ENCODE measurements at regions not wholly inside any gene's neighbourhood (a gene's known extent, or its start where the extent isn't known, plus 50 kb on each side); places are given as distances from the start of the nearest gene placed in this dataset.
"Not testable (repeated sequence)": the region's sequence is repeated elsewhere in the genome, so short reads cannot be mapped to it uniquely, and the experiment has no call there.

DNA sequence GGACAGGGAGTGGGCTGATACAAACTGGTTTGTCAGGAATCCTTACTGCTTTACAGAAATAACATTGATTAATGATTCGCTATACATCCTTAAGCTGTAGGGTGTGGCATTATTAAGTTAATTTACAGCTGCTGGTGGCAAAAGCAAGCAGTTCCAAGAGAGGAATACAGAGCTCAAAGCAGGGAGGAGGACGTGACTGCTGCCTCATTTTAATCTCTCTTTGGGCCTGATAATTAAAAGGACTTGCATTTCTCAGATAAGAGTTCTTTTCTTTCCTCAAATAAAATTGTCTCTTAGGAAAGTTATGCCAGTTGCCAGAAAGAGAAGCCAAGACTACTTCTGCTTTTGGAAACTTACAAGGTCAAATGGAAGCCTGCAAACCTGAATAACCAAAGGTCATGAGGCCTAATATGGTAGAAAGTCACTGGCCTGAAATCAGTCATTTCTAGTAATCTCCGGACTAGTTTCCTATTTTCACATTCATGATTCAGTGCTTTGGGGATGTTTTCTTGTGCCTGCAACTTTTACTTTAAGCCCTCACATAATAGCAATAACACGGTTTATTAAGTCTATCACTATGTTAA, 426.2 kb upstream of the SPATA31A3 start:
- not testable (repeated sequence) for H3K27me3 ChIP-seq (ENCODE audit: low read depth, low read length)

DNA sequence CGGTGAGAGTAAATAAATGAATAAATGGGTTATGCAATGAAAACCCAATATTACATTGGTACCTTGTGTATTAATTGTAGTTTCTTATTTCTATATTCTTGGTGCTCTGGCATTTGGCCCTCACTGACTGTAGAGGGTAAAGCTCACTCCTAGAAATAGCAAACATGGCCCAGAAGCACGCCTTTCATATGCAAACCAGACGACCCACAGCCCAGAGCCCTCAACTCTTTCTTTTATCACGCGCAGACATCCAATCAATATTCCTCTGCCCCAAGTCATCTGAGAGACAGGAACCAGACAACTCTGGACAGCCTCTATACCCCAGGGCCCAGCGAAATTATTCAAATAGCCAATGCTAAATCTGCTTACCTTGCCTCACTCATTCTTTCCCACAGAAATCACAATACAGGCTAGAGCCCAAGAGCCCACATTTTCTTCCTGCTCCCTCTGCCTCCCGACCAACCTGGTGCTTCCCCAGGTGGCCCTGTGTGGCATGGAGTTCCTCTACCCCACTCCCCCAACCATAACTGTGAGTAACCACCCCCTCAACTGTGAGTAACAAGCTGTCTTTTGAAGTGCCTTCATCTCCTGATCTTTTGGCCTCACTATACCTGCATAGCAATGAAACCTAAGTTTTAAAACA, 425.1 kb upstream of the SPATA31A3 start:
- H3K4me3 ChIP-seq (ENCODE audit: low read depth in 1 of 2, low read length in 2 of 2); H3K27me3 ChIP-seq (ENCODE audit: low read depth, low read length): not testable (repeated sequence)

More for the DNA sequence above, 426.2 kb upstream of the SPATA31A3 start:
- not testable (repeated sequence) for H3K9me3 ChIP-seq (ENCODE audit: control insufficient read depth in 1 of 2, low read length in 2 of 2); H3K4me1 ChIP-seq (ENCODE audit: control insufficient read depth in 1 of 2, insufficient read depth in 2 of 2, low read length in 2 of 2); H3K27ac ChIP-seq (ENCODE audit: low read length); H3K4me3 ChIP-seq (ENCODE audit: low read depth in 1 of 2, low read length in 2 of 2); H3K36me3 ChIP-seq (ENCODE audit: control insufficient read depth in 1 of 2, insufficient read depth in 2 of 2, low read length in 2 of 2)

DNA sequence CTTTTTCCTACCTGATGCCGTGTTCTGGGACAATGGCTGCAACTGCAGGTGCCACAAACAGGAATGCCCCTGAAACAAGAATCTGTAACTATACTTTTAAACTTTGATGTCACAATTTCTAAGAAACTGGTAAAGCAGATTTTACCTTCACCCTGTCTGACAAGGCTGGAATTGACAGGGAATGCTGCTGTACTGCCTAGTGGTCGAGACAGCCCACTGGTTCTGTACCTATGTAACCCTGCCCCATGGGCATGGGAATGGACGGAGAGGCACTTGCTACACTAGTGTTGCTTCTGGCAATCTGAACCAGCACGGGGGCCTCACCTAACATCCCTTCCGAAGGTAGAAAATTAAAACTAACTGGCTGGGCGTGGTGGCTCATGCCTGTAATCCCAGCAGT, 424.3 kb upstream of the SPATA31A3 start:
- not testable (repeated sequence) for H3K36me3 ChIP-seq (ENCODE audit: control insufficient read depth in 1 of 2, insufficient read depth in 2 of 2, low read length in 2 of 2); H3K4me3 ChIP-seq (ENCODE audit: low read depth in 1 of 2, low read length in 2 of 2); H3K9me3 ChIP-seq (ENCODE audit: control insufficient read depth in 1 of 2, low read length in 2 of 2); H3K27ac ChIP-seq (ENCODE audit: low read length); H3K27me3 ChIP-seq (ENCODE audit: low read depth, low read length); H3K4me1 ChIP-seq (ENCODE audit: control insufficient read depth in 1 of 2, insufficient read depth in 2 of 2, low read length in 2 of 2)

More for the DNA sequence above, 425.1 kb upstream of the SPATA31A3 start:
- not testable (repeated sequence) for H3K9me3 ChIP-seq (ENCODE audit: control insufficient read depth in 1 of 2, low read length in 2 of 2); H3K27ac ChIP-seq (ENCODE audit: low read length); H3K36me3 ChIP-seq (ENCODE audit: control insufficient read depth in 1 of 2, insufficient read depth in 2 of 2, low read length in 2 of 2); H3K4me1 ChIP-seq (ENCODE audit: control insufficient read depth in 1 of 2, insufficient read depth in 2 of 2, low read length in 2 of 2)

DNA sequence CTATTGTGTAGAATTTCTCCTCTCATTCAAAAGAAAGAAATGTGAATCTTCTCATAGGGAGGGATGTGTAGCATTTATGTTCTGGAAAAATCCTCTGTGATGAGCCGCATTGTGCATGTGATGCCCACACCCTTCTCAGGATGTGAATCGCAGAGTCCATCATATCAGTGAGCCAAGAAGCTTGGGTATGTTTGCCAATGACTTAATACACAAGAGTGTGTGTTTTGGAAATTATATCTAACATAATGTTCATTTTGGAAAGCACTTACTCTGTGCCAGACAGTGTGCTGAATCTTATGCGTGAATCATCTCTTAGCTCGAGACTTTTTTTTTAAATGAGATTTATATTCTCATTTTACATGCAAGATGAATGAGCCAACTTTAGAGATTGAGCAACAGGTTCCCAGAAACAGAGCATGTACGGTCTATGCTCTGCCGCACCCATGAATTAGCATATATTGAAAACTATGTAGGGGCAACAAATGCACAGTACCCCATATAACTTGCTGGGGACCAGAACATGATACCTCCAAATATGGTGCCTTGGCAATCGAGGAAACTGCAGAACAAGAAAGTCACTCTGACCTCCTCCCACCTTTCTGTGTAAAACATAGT, 418.4 kb upstream of the SPATA31A3 start:
- not testable (repeated sequence) for H3K27ac ChIP-seq (ENCODE audit: low read length); H3K9me3 ChIP-seq (ENCODE audit: control insufficient read depth in 1 of 2, low read length in 2 of 2); H3K4me3 ChIP-seq (ENCODE audit: low read depth in 1 of 2, low read length in 2 of 2); H3K27me3 ChIP-seq (ENCODE audit: low read depth, low read length); H3K36me3 ChIP-seq (ENCODE audit: control insufficient read depth in 1 of 2, insufficient read depth in 2 of 2, low read length in 2 of 2); H3K4me1 ChIP-seq (ENCODE audit: control insufficient read depth in 1 of 2, insufficient read depth in 2 of 2, low read length in 2 of 2)

DNA sequence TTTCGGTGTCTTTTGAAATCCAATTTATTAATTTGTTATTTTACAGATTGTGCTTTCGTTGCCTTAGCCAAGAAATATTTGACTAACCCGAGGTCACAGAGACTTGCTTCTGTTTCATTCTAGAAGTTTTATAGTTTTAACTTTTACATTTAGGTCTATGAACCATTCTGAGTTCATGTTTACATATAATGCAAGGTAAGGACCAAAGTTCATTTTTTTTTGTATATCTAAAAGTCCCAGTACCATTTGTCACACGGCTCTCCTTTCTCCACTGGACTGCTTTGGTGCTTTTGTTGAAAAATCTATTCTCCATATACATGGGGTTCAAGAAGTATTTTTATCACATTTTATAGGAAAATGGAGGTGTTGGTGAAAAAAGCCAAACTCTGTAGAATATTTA, 411.4 kb upstream of the SPATA31A3 start:
- H3K36me3 ChIP-seq (ENCODE audit: control insufficient read depth in 1 of 2, insufficient read depth in 2 of 2, low read length in 2 of 2); H3K9me3 ChIP-seq (ENCODE audit: control insufficient read depth in 1 of 2, low read length in 2 of 2); H3K4me3 ChIP-seq (ENCODE audit: low read depth in 1 of 2, low read length in 2 of 2); H3K27me3 ChIP-seq (ENCODE audit: low read depth, low read length); H3K27ac ChIP-seq (ENCODE audit: low read length); H3K4me1 ChIP-seq (ENCODE audit: control insufficient read depth in 1 of 2, insufficient read depth in 2 of 2, low read length in 2 of 2): not testable (repeated sequence)

DNA sequence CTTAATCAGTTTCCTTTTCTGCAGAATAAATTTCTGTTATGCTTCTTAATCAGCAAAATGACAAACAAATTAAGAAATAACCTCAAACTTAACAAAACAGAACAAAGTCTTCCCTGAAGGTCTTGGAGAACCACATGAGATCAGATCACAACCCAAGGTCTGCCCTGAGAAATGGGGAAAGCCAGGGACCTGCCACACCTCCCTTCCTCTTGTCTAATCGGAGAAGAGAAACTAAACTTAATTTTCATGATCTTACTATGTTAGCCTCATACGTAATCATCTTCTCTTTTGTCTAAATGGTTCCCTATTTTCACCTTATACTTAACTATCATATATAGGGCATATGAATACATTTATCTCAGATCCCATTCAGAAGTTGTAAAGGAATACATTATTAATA, 405.4 kb upstream of the SPATA31A3 start:
- not testable (repeated sequence) for H3K27me3 ChIP-seq (ENCODE audit: low read depth, low read length); H3K36me3 ChIP-seq (ENCODE audit: control insufficient read depth in 1 of 2, insufficient read depth in 2 of 2, low read length in 2 of 2); H3K4me1 ChIP-seq (ENCODE audit: control insufficient read depth in 1 of 2, insufficient read depth in 2 of 2, low read length in 2 of 2); H3K4me3 ChIP-seq (ENCODE audit: low read depth in 1 of 2, low read length in 2 of 2); H3K9me3 ChIP-seq (ENCODE audit: control insufficient read depth in 1 of 2, low read length in 2 of 2); H3K27ac ChIP-seq (ENCODE audit: low read length)

DNA sequence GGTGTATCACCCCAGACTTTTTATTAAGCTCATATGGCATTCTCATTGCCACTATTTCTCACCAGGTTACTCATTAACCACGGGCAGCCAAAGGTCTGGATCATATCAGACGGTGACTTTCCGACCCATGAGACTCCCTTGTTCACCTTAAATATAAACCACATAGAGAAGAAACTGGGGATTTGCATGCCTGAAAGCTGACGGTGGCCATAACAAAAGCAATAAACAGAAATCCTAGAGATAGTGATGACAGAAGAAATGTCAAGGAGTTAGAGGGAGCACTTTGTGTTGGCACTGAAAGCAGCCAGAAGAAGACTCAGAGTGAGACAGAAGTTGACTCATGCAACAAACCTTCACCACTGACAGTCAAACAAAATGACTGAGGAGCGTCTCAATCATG, 402.4 kb upstream of the SPATA31A3 start:
- not testable (repeated sequence) for H3K9me3 ChIP-seq (ENCODE audit: control insufficient read depth in 1 of 2, low read length in 2 of 2); H3K27me3 ChIP-seq (ENCODE audit: low read depth, low read length); H3K4me1 ChIP-seq (ENCODE audit: control insufficient read depth in 1 of 2, insufficient read depth in 2 of 2, low read length in 2 of 2); H3K4me3 ChIP-seq (ENCODE audit: low read depth in 1 of 2, low read length in 2 of 2); H3K27ac ChIP-seq (ENCODE audit: low read length); H3K36me3 ChIP-seq (ENCODE audit: control insufficient read depth in 1 of 2, insufficient read depth in 2 of 2, low read length in 2 of 2)

DNA sequence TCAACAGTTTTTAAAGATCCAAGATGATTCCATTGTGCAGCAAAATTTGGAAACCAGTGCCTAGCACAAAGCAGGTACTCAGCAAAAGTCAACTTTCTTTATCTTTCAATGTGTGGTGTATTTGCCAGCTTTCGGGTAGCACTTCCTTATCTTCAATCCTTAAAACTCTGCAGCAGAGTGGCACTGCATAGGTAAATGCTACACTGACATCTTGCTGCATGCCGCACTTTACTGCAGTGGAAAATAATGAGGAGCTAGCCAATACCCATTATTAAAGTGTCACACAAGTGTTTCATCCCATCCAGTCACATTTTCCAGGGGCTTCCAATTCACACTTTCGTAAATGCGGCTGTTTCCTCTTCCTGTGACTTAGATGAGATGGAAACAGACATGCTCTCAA, 401.7 kb upstream of the SPATA31A3 start:
- H3K9me3 ChIP-seq (ENCODE audit: control insufficient read depth in 1 of 2, low read length in 2 of 2); H3K4me3 ChIP-seq (ENCODE audit: low read depth in 1 of 2, low read length in 2 of 2); H3K27me3 ChIP-seq (ENCODE audit: low read depth, low read length); H3K27ac ChIP-seq (ENCODE audit: low read length); H3K36me3 ChIP-seq (ENCODE audit: control insufficient read depth in 1 of 2, insufficient read depth in 2 of 2, low read length in 2 of 2); H3K4me1 ChIP-seq (ENCODE audit: control insufficient read depth in 1 of 2, insufficient read depth in 2 of 2, low read length in 2 of 2): not testable (repeated sequence)

DNA sequence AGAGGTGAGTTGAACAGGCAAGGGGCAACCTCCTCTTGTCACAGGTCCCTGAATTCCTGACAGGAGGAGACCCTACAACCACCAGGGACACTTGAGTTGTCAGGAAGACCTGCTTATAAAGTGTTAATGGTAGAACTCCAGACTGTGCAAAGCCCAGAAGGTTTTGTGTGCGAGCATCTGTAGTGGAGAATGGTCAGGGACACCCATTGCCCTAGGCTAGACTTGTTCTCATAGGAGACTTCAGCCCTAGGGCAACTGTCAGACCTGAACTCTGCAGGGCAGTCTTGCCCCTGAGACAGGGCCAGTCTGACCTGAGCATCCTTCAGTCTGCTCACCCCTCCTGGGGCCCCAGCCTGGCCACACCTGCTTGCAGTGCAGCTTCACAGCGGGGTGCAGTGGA, 377.3 kb upstream of the SPATA31A3 start:
- not testable (repeated sequence) for H3K4me3 ChIP-seq (ENCODE audit: low read depth in 1 of 2, low read length in 2 of 2)

DNA sequence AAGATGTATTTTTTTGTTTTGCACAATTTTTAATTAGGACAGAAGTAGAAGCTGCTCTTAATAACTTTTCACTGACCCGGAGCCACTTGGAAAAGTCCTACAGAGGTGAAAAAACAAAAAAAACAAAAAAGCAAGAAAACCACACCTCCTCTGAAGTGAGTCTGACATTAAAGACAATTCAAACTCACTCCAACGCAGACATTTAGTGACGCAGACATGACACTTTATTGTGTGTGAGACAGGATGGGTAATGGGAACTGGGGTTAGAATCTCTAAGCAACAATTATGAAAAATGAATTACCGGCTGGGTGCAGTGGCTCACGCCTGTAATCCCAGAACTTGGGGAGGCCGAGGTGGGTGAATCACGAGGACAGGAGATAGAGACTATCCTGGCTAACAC, 370.0 kb upstream of the SPATA31A3 start:
- not testable (repeated sequence) for H3K9me3 ChIP-seq (ENCODE audit: control insufficient read depth in 1 of 2, low read length in 2 of 2)

More for the DNA sequence above, 377.3 kb upstream of the SPATA31A3 start:
- not testable (repeated sequence) for H3K27me3 ChIP-seq (ENCODE audit: low read depth, low read length); H3K9me3 ChIP-seq (ENCODE audit: control insufficient read depth in 1 of 2, low read length in 2 of 2); H3K4me1 ChIP-seq (ENCODE audit: control insufficient read depth in 1 of 2, insufficient read depth in 2 of 2, low read length in 2 of 2); H3K36me3 ChIP-seq (ENCODE audit: control insufficient read depth in 1 of 2, insufficient read depth in 2 of 2, low read length in 2 of 2); H3K27ac ChIP-seq (ENCODE audit: low read length)

DNA sequence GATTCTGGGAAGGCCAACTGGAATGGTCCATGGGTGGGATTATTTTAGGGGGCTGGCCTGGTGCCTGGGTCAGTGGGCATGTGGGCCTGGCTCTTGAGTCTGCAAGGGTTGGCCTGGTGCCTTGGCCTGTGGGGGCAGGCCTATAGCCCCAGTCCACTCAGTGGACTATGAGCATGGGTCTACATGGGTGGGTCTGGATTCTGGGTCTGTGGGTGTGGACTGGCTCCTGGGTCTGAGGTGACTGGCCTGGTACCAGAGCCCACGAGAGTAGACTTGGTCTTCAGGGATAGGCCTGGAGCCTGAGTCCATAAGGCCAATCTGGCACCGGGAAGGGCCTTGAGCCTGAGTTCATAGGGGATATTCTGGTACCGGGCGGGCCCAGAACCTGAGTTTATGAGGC, 361.6 kb upstream of the SPATA31A3 start:
- H3K27ac ChIP-seq (ENCODE audit: low read length); H3K27me3 ChIP-seq (ENCODE audit: low read depth, low read length); H3K9me3 ChIP-seq (ENCODE audit: control insufficient read depth in 1 of 2, low read length in 2 of 2); H3K36me3 ChIP-seq (ENCODE audit: control insufficient read depth in 1 of 2, insufficient read depth in 2 of 2, low read length in 2 of 2); H3K4me3 ChIP-seq (ENCODE audit: low read depth in 1 of 2, low read length in 2 of 2); H3K4me1 ChIP-seq (ENCODE audit: control insufficient read depth in 1 of 2, insufficient read depth in 2 of 2, low read length in 2 of 2): not testable (repeated sequence)

More for the DNA sequence above, 370.0 kb upstream of the SPATA31A3 start:
- not testable (repeated sequence) for H3K27me3 ChIP-seq (ENCODE audit: low read depth, low read length); H3K27ac ChIP-seq (ENCODE audit: low read length); H3K4me1 ChIP-seq (ENCODE audit: control insufficient read depth in 1 of 2, insufficient read depth in 2 of 2, low read length in 2 of 2); H3K36me3 ChIP-seq (ENCODE audit: control insufficient read depth in 1 of 2, insufficient read depth in 2 of 2, low read length in 2 of 2); H3K4me3 ChIP-seq (ENCODE audit: low read depth in 1 of 2, low read length in 2 of 2)

DNA sequence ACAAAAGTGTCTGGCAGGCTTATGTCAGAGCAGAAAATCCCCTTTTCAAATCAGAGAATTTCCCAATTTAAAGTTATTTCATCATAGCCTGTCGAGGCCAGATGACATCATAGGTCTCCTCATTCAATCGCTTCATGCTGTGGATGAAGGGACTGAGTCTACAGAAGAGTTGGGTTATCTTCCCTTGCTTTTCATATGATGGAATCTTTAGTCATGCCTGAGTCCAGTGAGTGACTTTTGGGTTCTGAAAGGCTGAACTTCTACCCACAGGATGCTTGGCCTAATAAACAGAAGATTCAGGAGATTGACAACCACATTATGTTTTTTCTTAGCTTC, 357.0 kb upstream of the SPATA31A3 start:
- H3K4me1 ChIP-seq (ENCODE audit: control insufficient read depth in 1 of 2, insufficient read depth in 2 of 2, low read length in 2 of 2): not testable (repeated sequence)

More for the DNA sequence above, 357.0 kb upstream of the SPATA31A3 start:
- H3K9me3 ChIP-seq (ENCODE audit: control insufficient read depth in 1 of 2, low read length in 2 of 2); H3K4me3 ChIP-seq (ENCODE audit: low read depth in 1 of 2, low read length in 2 of 2); H3K36me3 ChIP-seq (ENCODE audit: control insufficient read depth in 1 of 2, insufficient read depth in 2 of 2, low read length in 2 of 2); H3K27ac ChIP-seq (ENCODE audit: low read length); H3K27me3 ChIP-seq (ENCODE audit: low read depth, low read length): not testable (repeated sequence)
